WTC11 (cell line): ENCODE measurements at regions not wholly inside any gene's neighbourhood (a gene's known extent, or its start where the extent isn't known, plus 50 kb on each side); places are given as distances from the start of the nearest gene placed in this dataset.

Source experiments
- FOXJ3 ChIP-seq: sonication (generic); formaldehyde crosslinking; IDR thresholded peaks from 2 replicates; pipeline ENCODE4 v1.9.0; 2021; ENCODE audit warnings: missing genetic modification reagents, mild to moderate bottlenecking, borderline replicate concordance
- NFE2L1 ChIP-seq: sonication (generic); formaldehyde crosslinking; IDR thresholded peaks from 2 replicates; pipeline ENCODE4 v1.8.1; 2023; ENCODE audit warnings: missing genetic modification reagents
- ZNF121 ChIP-seq: sonication (generic); formaldehyde crosslinking; IDR thresholded peaks from 2 replicates; pipeline ENCODE4 v1.8.0; 2023; ENCODE audit warnings: missing genetic modification reagents
- ZNF671 ChIP-seq: fragments of 250-450 bp; sonication (Bioruptor Pico); IDR thresholded peaks from 2 replicates; pipeline ENCODE4 v1.8.0; 2021; ENCODE audit warnings: mild to moderate bottlenecking
- TF ChIP-seq, protein P1 (sequence below): fragments of 200-600 bp; IDR thresholded peaks from 2 replicates; pipeline ENCODE4 v1.8.0; 2022; ENCODE audit warnings: antibody characterized with exemption
- TF ChIP-seq, protein P2 (sequence below): sonication (generic); formaldehyde crosslinking; IDR thresholded peaks from 2 replicates; pipeline ENCODE4 v1.8.0; 2022; ENCODE audit warnings: mild to moderate bottlenecking, missing genetic modification reagents

DNA sequence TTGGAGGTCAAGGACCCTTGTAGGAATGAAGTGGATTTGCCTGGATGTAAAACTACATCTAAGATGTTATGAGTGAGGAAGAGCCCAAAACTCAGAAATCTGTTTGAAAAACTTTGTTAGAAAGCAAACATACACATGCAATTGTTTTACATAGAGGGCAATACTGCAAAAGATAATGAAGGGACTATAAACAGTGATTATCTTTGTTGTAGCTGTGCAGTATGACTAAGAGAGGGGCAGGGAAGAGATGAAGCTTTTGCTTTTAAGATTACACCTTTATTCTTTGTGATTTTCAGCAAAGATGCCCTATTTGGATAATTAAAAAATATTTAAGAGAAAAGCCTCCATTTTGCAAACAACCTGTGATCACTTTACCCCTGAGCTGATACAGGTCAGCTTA is 839.9 kb upstream of the RBFOX1 start:
- TF ChIP-seq, protein P1, sequence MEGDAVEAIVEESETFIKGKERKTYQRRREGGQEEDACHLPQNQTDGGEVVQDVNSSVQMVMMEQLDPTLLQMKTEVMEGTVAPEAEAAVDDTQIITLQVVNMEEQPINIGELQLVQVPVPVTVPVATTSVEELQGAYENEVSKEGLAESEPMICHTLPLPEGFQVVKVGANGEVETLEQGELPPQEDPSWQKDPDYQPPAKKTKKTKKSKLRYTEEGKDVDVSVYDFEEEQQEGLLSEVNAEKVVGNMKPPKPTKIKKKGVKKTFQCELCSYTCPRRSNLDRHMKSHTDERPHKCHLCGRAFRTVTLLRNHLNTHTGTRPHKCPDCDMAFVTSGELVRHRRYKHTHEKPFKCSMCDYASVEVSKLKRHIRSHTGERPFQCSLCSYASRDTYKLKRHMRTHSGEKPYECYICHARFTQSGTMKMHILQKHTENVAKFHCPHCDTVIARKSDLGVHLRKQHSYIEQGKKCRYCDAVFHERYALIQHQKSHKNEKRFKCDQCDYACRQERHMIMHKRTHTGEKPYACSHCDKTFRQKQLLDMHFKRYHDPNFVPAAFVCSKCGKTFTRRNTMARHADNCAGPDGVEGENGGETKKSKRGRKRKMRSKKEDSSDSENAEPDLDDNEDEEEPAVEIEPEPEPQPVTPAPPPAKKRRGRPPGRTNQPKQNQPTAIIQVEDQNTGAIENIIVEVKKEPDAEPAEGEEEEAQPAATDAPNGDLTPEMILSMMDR: no peak
- no peak for TF ChIP-seq ZNF671 (CRISPR knock-in tag)
- TF ChIP-seq, protein P2, sequence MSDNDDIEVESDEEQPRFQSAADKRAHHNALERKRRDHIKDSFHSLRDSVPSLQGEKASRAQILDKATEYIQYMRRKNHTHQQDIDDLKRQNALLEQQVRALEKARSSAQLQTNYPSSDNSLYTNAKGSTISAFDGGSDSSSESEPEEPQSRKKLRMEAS (CRISPR knock-in tag): no peak
- no peak for TF ChIP-seq FOXJ3 (CRISPR knock-in tag)
- TF ChIP-seq ZNF121: no peak
- TF ChIP-seq NFE2L1 (CRISPR knock-in tag): no peak
